Psoas muscle (tissue), 7 donors: ENCODE measurements at regions not wholly inside any gene's neighbourhood (a gene's known extent, or its start where the extent isn't known, plus 50 kb on each side); places are given as distances from the start of the nearest gene placed in this dataset.

Experiments
- ATAC-seq, 4 donors: fragments of 200-7000 bp; cut with Tn5 transposase; one replicate each; pipeline ENCODE4 v1.9.1; 2020; ENCODE audit warnings: moderate library complexity in 3 of 4, mild to moderate bottlenecking in 2 of 4
- DNase-seq, 2 donors: peaks; one replicate each; pipeline ENCODE4 v3.0.0-alpha.2; 2020
- H3K27ac ChIP-seq: fragments of 200-600 bp; one replicate; pipeline ENCODE4 v1.8.0; 2022
- H3K27me3 ChIP-seq, 3 donors: fragments of 200-600 bp in 1 of 3; one replicate each; pipeline versions ENCODE4 v1.6.1 to v1.8.0; 2013 to 2022; ENCODE audit warnings: low read length in 2 of 3, mild to moderate bottlenecking in 2 of 3, moderate library complexity in 1 of 3; ENCODE audit not compliant: insufficient read depth in 3 of 3
- H3K36me3 ChIP-seq, 2 donors: fragments of 200-600 bp in 1 of 2; one replicate each; pipeline versions ENCODE4 v1.6.1 to v1.8.0; 2013 to 2022; ENCODE audit warnings: low read depth in 1 of 2, mild to moderate bottlenecking in 1 of 2, moderate library complexity in 1 of 2; ENCODE audit not compliant: insufficient read depth in 1 of 2
- H3K4me1 ChIP-seq: fragments of 200-600 bp; one replicate; pipeline ENCODE4 v1.8.0; 2022
- H3K4me3 ChIP-seq: fragments of 200-600 bp; one replicate; pipeline ENCODE4 v1.8.0; 2022; ENCODE audit warnings: mild to moderate bottlenecking
- H3K9me3 ChIP-seq: fragments of 200-600 bp; one replicate; pipeline ENCODE4 v1.8.0; 2022
- CTCF ChIP-seq: fragments of 200-600 bp; IDR thresholded peaks from one replicate; pipeline ENCODE4 v1.8.0; 2022; ENCODE audit warnings: antibody characterized with exemption
- WGBS, 3 donors: extraction: QIAGEN DNeasy Blood & Tissue Kit; methylation state at CpG; one replicate each; pipeline versions ENCODE4 v1.1.6 to v1.1.7; 2013; 5-methylcytosine and 5-hydroxymethylcytosine counted together
- intact Hi-C, 2 donors: fragments of 100-400 bp; cut with DNase I; formaldehyde crosslinking; loops; one replicate each; pipeline versions ENCODE4 v1.11.0 to v1.14.2; 2022
- donor health status: healthy with polysubstance abuse.
- donor health status: DM: no; HTN: no; CAD: no; lungs with moderate emphysema.
- donor health status: Bipolar disorder and iron deficiency.
- donor health status: healthy.
- donor health status: DM: yes; HTN: yes; CAD: no.
- donor health status: DM: no; HTN: no; CAD: no.
- donor health status: DM: yes; HTN: yes; CAD: no.

DNA sequence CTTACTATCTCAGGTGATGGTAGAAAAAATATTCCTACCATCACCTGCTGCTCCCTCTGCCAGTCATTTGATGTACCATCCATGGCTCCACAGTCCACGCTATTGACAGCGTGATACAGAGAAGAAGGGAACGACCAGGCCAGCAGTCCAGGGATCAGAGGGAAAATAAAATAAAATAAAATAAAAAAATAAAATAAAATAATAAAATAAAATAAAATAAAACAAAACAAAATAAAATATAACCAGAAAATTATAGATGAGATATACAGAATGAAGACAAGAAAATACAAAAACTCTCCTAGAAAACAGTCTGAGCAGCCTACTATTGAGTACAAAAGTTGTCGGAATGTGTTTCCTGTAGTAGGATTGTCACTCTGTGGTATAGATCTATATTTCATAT lies 619.4 kb upstream of the TMPRSS15 start:
- Histone ChIP-seq H3K36me3 (no peaks in the 10 kb centered on the region), H3K9me3 (no peaks in the 10 kb centered on the region), H3K4me3 (no peak overlapping the region), H3K27me3 (no peaks in the 10 kb centered on the region), H3K27ac (no peak overlapping the region), H3K4me1 (no peaks in the 10 kb centered on the region)
- TF ChIP-seq CTCF, result no peak
- intact Hi-C loops, result no loop called here
- ATAC-seq, result no peak
- no peak for DNase-seq
- 94 to 95% (median 95%) methylated on average over 4 of the region's 4 CpGs for WGBS, 3 donors

GRCh38 chr21:19026911-19027310 lies 623.3 kb upstream of the TMPRSS15 start:
- Histone ChIP-seq H3K9me3 (no peaks in the 10 kb centered on the region), H3K4me1 (no peaks in the 10 kb centered on the region), H3K36me3 (no peaks in the 10 kb centered on the region), H3K27ac (no peak overlapping the region), H3K4me3 (no peak overlapping the region), H3K27me3 (no peaks in the 10 kb centered on the region)
- DNase-seq (no peak), ATAC-seq (no peak)
- TF ChIP-seq CTCF, result no peak
- intact Hi-C loops, result no loop called here

GRCh38 chr21:19029816-19030215 lies 626.2 kb upstream of the TMPRSS15 start:
- no peaks in the 10 kb centered on the region for H3K4me1 ChIP-seq
- H3K9me3 ChIP-seq, result no peaks in the 10 kb centered on the region
- WGBS, 3 donors, result 61 to 65% (median 62%) methylated on average over 2 of the region's 2 CpGs
- no peaks in the 10 kb centered on the region for H3K27me3 ChIP-seq
- no peak overlapping the region for H3K4me3 ChIP-seq
- ATAC-seq, result no peak
- no peak overlapping the region for H3K27ac ChIP-seq
- no peaks in the 10 kb centered on the region for H3K36me3 ChIP-seq
- intact Hi-C loops, result no loop called here
- no peak for DNase-seq
- TF ChIP-seq CTCF, result no peak

DNA sequence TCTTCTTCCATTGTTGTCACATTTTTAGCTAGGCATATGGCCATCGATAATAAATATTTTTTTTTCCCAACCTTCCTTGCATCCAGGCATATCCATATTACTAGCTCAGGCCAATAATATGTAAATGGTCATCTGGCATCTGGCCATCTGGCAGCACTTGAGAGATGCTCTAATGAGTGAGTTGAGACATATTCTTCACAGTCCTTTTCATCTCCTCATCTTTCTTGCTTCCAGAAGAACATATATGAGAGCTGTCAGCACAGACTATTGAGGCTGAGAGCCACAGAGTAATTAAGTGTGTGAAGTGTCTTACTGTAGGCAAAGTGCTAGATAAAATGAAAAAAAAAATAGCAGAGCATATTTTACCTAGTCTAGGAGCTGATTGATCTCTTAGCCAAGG lies 628.4 kb upstream of the TMPRSS15 start:
- WGBS, 3 donors, result 77 to 97% (median 82%) methylated on average over 1 of the region's 1 CpG
- intact Hi-C loops, result no loop called here
- DNase-seq (no peak), ATAC-seq (no peak)
- H3K4me1 ChIP-seq, result no peaks in the 10 kb centered on the region
- no peaks in the 10 kb centered on the region for H3K9me3 ChIP-seq
- H3K36me3 ChIP-seq, result no peaks in the 10 kb centered on the region
- no peak for TF ChIP-seq CTCF
- no peaks in the 10 kb centered on the region for H3K27me3 ChIP-seq
- H3K27ac ChIP-seq, result no peak overlapping the region
- H3K4me3 ChIP-seq, result no peak overlapping the region

- no peak overlapping the region for H3K27ac ChIP-seq
- no peak overlapping the region for H3K4me3 ChIP-seq
- H3K4me1 ChIP-seq, result no peaks in the 10 kb centered on the region
- TF ChIP-seq CTCF, result no peak
- ATAC-seq, result no peak
- H3K27me3 ChIP-seq, result no peaks in the 10 kb centered on the region
- no peaks in the 10 kb centered on the region for H3K36me3 ChIP-seq
- intact Hi-C loops, result no loop called here
- 44 to 53% (median 48%) methylated on average over 4 of the region's 4 CpGs for WGBS, 3 donors
- H3K9me3 ChIP-seq, result no peaks in the 10 kb centered on the region
- DNase-seq, result no peak
Observed at GRCh38 chr21:19034041-19034440, 630.5 kb upstream of the TMPRSS15 start.
